Mesendoderm (in vitro differentiated cells): ENCODE measurements at regions not wholly inside any gene's neighbourhood (a gene's known extent, or its start where the extent isn't known, plus 50 kb on each side); places are given as distances from the start of the nearest gene placed in this dataset.
"Not testable (repeated sequence)": the region's sequence is repeated elsewhere in the genome, so short reads cannot be mapped to it uniquely, and the experiment has no call there.

Experiments used
- DNase-seq: peaks from one replicate; pipeline ENCODE4 v3.0.0; 2013
- H2AK5ac ChIP-seq: 2 replicates; pipeline ENCODE4 v1.6.1; 2013; ENCODE audit warnings: low read length, inconsistent platforms
- H2BK120ac ChIP-seq: 2 replicates; pipeline ENCODE4 v1.6.1; 2013; ENCODE audit warnings: low read depth, mild to moderate bottlenecking, low read length, moderate library complexity, mixed read lengths
- H2BK15ac ChIP-seq: replicated peaks from 2 replicates; pipeline ENCODE4 v1.6.1; 2013; ENCODE audit warnings: low read depth, mild to moderate bottlenecking, moderate library complexity
- H2BK5ac ChIP-seq: 2 replicates; pipeline ENCODE4 v1.6.1; 2013; ENCODE audit warnings: low read length, inconsistent platforms
- H3K18ac ChIP-seq: 2 replicates; pipeline ENCODE4 v1.6.1; 2013; ENCODE audit warnings: mild to moderate bottlenecking, low read length, mixed read lengths
- H3K23ac ChIP-seq: one replicate; pipeline ENCODE4 v1.6.1; 2013; ENCODE audit warnings: low read length
- H3K27ac ChIP-seq: 2 replicates; pipeline ENCODE4 v1.5.1; 2013; ENCODE audit warnings: low read depth, mild to moderate bottlenecking, inconsistent platforms, low read length, moderate library complexity
- H3K27me3 ChIP-seq: 2 replicates; pipeline ENCODE4 v1.6.1; 2013; ENCODE audit warnings: low read length, control low read depth, mild to moderate bottlenecking, inconsistent platforms; ENCODE audit not compliant: insufficient read depth, poor library complexity
- H3K36me3 ChIP-seq: 2 replicates; pipeline ENCODE4 v1.6.1; 2013; ENCODE audit warnings: low read length, inconsistent platforms; ENCODE audit not compliant: control insufficient read depth, insufficient read depth
- H3K4ac ChIP-seq: one replicate; pipeline ENCODE4 v1.6.1; 2013; ENCODE audit warnings: low read depth, mild to moderate bottlenecking, low read length, moderate library complexity
- H3K4me1 ChIP-seq: 2 replicates; pipeline ENCODE4 v1.6.1; 2013; ENCODE audit warnings: low read depth, low read length, inconsistent platforms; ENCODE audit not compliant: control insufficient read depth
- H3K4me2 ChIP-seq: 2 replicates; pipeline ENCODE4 v1.6.1; 2013; ENCODE audit warnings: low read length
- H3K4me3 ChIP-seq: 2 replicates; pipeline ENCODE4 v1.5.1; 2013; ENCODE audit warnings: mild to moderate bottlenecking, low read length
- H3K56ac ChIP-seq: one replicate; pipeline ENCODE4 v1.6.1; 2013; ENCODE audit warnings: low read length
- H3K79me1 ChIP-seq: 2 replicates; pipeline ENCODE4 v1.6.1; 2013; ENCODE audit warnings: low read length, inconsistent platforms
- H3K79me2 ChIP-seq: 2 replicates; pipeline ENCODE4 v1.6.1; 2013; ENCODE audit warnings: mild to moderate bottlenecking, low read length; ENCODE audit not compliant: control insufficient read depth, insufficient read depth
- H3K9ac ChIP-seq: 2 replicates; pipeline ENCODE4 v1.6.1; 2013; ENCODE audit warnings: low read length, inconsistent platforms
- H4K5ac ChIP-seq: one replicate; pipeline ENCODE4 v1.6.1; 2013; ENCODE audit warnings: low read length
- H4K8ac ChIP-seq: one replicate; pipeline ENCODE4 v1.6.1; 2013; ENCODE audit warnings: low read depth, mild to moderate bottlenecking, control low read depth, low read length, moderate library complexity
- WGBS: extraction: QIAGEN DNeasy Blood & Tissue Kit; methylation state at CpG from one replicate; pipeline ENCODE4 v1.1.7; 2013; ENCODE audit warnings: low lambda C conversion rate, missing lambda C conversion rate; ENCODE audit not compliant: insufficient coverage; ENCODE audit errors: extremely low coverage; 5-methylcytosine and 5-hydroxymethylcytosine counted together

- not testable (repeated sequence) for H3K18ac ChIP-seq, H2BK15ac ChIP-seq, H2BK5ac ChIP-seq, H2AK5ac ChIP-seq, H3K27ac ChIP-seq, H2BK120ac ChIP-seq, H3K27me3 ChIP-seq, H3K4me3 ChIP-seq, H3K79me2 ChIP-seq, H3K9ac ChIP-seq, DNase-seq, H3K4me2 ChIP-seq, H4K5ac ChIP-seq, H3K4me1 ChIP-seq, H3K4ac ChIP-seq, H3K56ac ChIP-seq, H4K8ac ChIP-seq, H3K36me3 ChIP-seq, H3K79me1 ChIP-seq, H3K23ac ChIP-seq
- WGBS = no CpG with 5 or more reads among the region's 2 CpGs
These were observed 101.7 kb upstream of the SYT13 start for GRCh38 chr11:45387885-45388284.

- H3K79me1 ChIP-seq = no peaks in the 10 kb centered on the region
These were observed 100.8 kb upstream of the SYT13 start for GRCh38 chr11:45386972-45387371.

GRCh38 chr11:45385844-45386243 is 99.7 kb upstream of the SYT13 start:
- no peak for DNase-seq
- no peaks in the 10 kb centered on the region for H3K79me2 ChIP-seq
- no peak overlapping the region for H2BK120ac ChIP-seq
- no peak overlapping the region for H3K4me3 ChIP-seq
- no peak overlapping the region for H3K18ac ChIP-seq
- no peak overlapping the region for H3K4me2 ChIP-seq
- no peaks in the 10 kb centered on the region for H3K36me3 ChIP-seq
- H3K56ac ChIP-seq = no peak overlapping the region
- no peak overlapping the region for H3K23ac ChIP-seq
- no peak overlapping the region for H2BK15ac ChIP-seq
- no peak overlapping the region for H2BK5ac ChIP-seq
- no peaks in the 10 kb centered on the region for H3K4me1 ChIP-seq
- H3K27me3 ChIP-seq = no peaks in the 10 kb centered on the region
- no peak overlapping the region for H4K8ac ChIP-seq
- no peaks in the 10 kb centered on the region for H3K79me1 ChIP-seq
- H2AK5ac ChIP-seq = no peak overlapping the region
- no peak overlapping the region for H3K9ac ChIP-seq
- no CpG with 5 or more reads among the region's 5 CpGs for WGBS
- no peak overlapping the region for H3K27ac ChIP-seq
- H3K4ac ChIP-seq = no peak overlapping the region
- no peak overlapping the region for H4K5ac ChIP-seq

More at GRCh38 chr11:45386972-45387371, 100.8 kb upstream of the SYT13 start:
- H2AK5ac ChIP-seq = no peak overlapping the region
- no peaks in the 10 kb centered on the region for H3K27me3 ChIP-seq
- H3K4me1 ChIP-seq = no peaks in the 10 kb centered on the region
- no peak overlapping the region for H3K4me3 ChIP-seq
- no peak overlapping the region for H3K4ac ChIP-seq
- H2BK15ac ChIP-seq = no peak overlapping the region
- H3K79me2 ChIP-seq = no peaks in the 10 kb centered on the region
- no peak overlapping the region for H3K27ac ChIP-seq
- no peak overlapping the region for H3K4me2 ChIP-seq
- WGBS = no CpG with 5 or more reads among the region's 3 CpGs
- no peak overlapping the region for H3K9ac ChIP-seq
- no peak for DNase-seq
- H3K18ac ChIP-seq = no peak overlapping the region
- no peak overlapping the region for H3K23ac ChIP-seq
- H4K8ac ChIP-seq = no peak overlapping the region
- no peak overlapping the region for H2BK5ac ChIP-seq
- H3K56ac ChIP-seq = no peak overlapping the region
- no peak overlapping the region for H2BK120ac ChIP-seq
- no peaks in the 10 kb centered on the region for H3K36me3 ChIP-seq
- no peak overlapping the region for H4K5ac ChIP-seq

GRCh38 chr11:45385423-45385822 is 99.3 kb upstream of the SYT13 start:
- no peaks in the 10 kb centered on the region for H3K27me3 ChIP-seq

GRCh38 chr11:45384711-45385241 is 98.6 kb upstream of the SYT13 start:
- H4K5ac ChIP-seq = no peak overlapping the region
- no peak overlapping the region for H3K18ac ChIP-seq
- no peak overlapping the region for H3K56ac ChIP-seq
- H3K4ac ChIP-seq = no peak overlapping the region
- no peaks in the 10 kb centered on the region for H3K79me2 ChIP-seq
- DNase-seq = no peak
- H3K4me3 ChIP-seq = no peak overlapping the region
- H2AK5ac ChIP-seq = no peak overlapping the region
- no peaks in the 10 kb centered on the region for H3K79me1 ChIP-seq
- no peak overlapping the region for H2BK5ac ChIP-seq
- H3K9ac ChIP-seq = no peak overlapping the region
- no peak overlapping the region for H3K23ac ChIP-seq
- no peak overlapping the region for H3K27ac ChIP-seq
- no peak overlapping the region for H2BK15ac ChIP-seq
- no peak overlapping the region for H3K4me2 ChIP-seq
- no peak overlapping the region for H4K8ac ChIP-seq
- H2BK120ac ChIP-seq = no peak overlapping the region
- H3K27me3 ChIP-seq = no peaks in the 10 kb centered on the region
- no peaks in the 10 kb centered on the region for H3K36me3 ChIP-seq
- no CpG with 5 or more reads among the region's 12 CpGs for WGBS
- H3K4me1 ChIP-seq = no peaks in the 10 kb centered on the region

More at GRCh38 chr11:45385423-45385822, 99.3 kb upstream of the SYT13 start:
- Histone ChIP-seq H3K36me3 (no peaks in the 10 kb centered on the region), H3K27ac (no peak overlapping the region), H3K4me1 (no peaks in the 10 kb centered on the region), H2BK120ac (no peak overlapping the region), H3K79me1 (no peaks in the 10 kb centered on the region), H3K4me3 (no peak overlapping the region), H3K23ac (no peak overlapping the region), H2BK15ac (no peak overlapping the region), H3K56ac (no peak overlapping the region), H4K5ac (no peak overlapping the region), H2AK5ac (no peak overlapping the region), H3K4me2 (no peak overlapping the region), H3K18ac (no peak overlapping the region), H4K8ac (no peak overlapping the region), H2BK5ac (no peak overlapping the region), H3K79me2 (no peaks in the 10 kb centered on the region), H3K9ac (no peak overlapping the region), H3K4ac (no peak overlapping the region)
- DNase-seq = no peak
- no CpG with 5 or more reads among the region's 9 CpGs for WGBS

- Histone ChIP-seq H3K4me3 (no peak overlapping the region), H2BK5ac (no peak overlapping the region), H3K18ac (no peak overlapping the region), H3K23ac (no peak overlapping the region), H4K5ac (no peak overlapping the region), H3K27ac (no peak overlapping the region), H3K9ac (no peak overlapping the region), H3K79me2 (no peaks in the 10 kb centered on the region), H3K36me3 (no peaks in the 10 kb centered on the region), H3K4me1 (no peaks in the 10 kb centered on the region), H3K4me2 (no peak overlapping the region), H2BK15ac (no peak overlapping the region), H4K8ac (no peak overlapping the region), H3K27me3 (no peaks in the 10 kb centered on the region), H3K4ac (no peak overlapping the region), H3K79me1 (no peaks in the 10 kb centered on the region), H2BK120ac (no peak overlapping the region), H3K56ac (no peak overlapping the region), H2AK5ac (no peak overlapping the region)
- WGBS = no CpG with 5 or more reads among the region's 4 CpGs
- DNase-seq = no peak
These were observed 97.9 kb upstream of the SYT13 start for GRCh38 chr11:45384016-45384415.
